ENCODE measurements at regions not wholly inside any gene's neighbourhood (a gene's known extent, or its start where the extent isn't known, plus 50 kb on each side); places are given as distances from the start of the nearest gene placed in this dataset.
"Not testable (repeated sequence)": the region's sequence is repeated elsewhere in the genome, so short reads cannot be mapped to it uniquely, and the experiment has no call there.

DNA sequence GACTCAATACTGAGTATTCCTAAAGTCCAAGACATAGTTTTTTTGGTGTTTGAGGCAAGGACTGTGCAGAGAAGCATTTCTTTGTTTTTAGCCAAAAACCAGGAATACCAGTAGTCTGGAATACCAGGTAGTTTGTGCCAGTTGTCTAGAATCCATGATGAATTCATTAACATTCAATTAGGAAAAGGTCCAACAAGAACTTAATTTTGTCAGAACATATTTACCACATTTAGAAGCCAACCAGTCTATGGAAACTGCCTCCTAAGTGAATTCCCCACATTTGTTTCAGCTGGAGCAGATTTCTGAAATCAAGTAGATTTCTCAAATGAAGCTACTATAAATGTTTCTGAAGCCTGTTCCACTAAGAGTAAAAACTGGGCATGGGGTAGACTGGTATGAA is 1584.8 kb upstream of the ADGRL3 start:
- DNase-seq (ENCODE audit: low spot score), result no peak

DNA sequence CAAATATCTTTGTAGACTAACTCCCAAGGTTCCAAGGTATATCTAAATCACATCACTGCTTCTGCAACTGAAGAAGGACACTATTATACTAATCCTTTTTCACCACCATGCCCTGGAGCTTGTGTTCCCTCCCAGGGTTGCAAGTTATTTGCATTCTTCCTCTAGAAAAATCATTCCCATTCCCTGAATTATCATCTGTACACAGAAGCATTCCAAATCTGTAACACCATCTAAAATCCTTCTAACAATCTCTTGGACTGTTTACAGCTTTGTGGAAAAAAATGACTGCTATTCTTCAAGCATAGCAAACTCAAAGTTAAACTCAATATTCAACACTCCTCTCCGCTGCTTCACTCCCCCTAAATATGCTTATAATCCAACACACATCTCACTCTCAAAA is 1570.8 kb upstream of the ADGRL3 start:
- DNase-seq (ENCODE audit: low spot score), result no peak

DNA sequence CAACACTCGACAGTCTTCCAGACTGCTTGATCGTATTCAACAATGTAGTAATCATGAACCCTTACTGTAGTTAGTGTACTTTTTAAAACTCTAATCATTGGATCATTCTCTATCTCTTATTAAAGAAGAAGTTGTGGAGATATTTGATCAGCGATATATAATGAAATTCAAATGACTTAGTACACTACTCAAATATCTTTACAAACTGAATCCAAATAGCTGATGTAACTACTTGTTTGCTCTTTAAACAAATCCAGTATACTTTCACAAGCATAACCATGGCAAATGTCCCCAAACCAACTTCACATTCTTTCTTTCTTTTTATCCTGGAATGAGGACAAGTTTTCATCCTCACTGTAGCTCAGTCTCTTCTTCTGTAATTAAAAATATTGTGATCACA is 1569.9 kb upstream of the ADGRL3 start:
- DNase-seq (ENCODE audit: low spot score), result no peak

DNA sequence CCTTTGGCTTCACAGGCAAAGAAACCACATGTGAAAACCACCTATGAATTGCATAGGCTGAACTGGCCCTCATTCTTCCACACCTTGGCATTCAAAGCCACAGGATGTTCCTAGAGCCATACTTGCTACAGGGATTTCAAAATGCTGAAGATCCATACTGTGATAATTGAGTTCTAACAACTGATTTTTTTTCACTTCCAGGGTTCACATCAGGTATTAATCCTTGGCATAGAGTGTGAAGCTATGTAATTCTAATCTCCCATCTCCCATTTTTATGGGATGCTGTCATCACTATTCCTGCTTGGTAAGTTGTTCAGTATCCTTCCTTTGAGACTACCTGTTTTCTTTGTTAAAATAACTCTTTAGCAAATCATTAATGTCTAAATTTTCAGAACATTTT is 1569.2 kb upstream of the ADGRL3 start:
- DNase-seq (ENCODE audit: low spot score), result no peak

DNA sequence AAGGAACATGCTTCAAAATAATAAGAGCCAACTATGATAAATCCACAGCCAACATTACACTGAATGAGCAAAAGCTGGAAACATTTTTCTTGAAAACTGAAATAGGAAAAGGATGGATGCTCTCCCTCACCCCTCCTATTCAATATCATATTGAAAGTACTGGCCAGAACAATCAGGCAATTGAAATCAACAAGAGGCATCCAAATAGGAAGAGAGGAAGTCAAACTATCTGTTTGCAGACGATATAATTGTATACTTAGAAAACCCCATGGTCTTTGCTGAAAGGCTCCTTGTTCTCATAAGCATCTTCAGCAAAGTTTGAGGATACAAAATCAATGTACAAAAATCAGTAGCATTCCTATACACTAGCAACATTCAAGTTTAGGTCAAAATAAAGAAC is 1562.5 kb upstream of the ADGRL3 start:
- DNase-seq (ENCODE audit: low spot score), result no peak

DNA sequence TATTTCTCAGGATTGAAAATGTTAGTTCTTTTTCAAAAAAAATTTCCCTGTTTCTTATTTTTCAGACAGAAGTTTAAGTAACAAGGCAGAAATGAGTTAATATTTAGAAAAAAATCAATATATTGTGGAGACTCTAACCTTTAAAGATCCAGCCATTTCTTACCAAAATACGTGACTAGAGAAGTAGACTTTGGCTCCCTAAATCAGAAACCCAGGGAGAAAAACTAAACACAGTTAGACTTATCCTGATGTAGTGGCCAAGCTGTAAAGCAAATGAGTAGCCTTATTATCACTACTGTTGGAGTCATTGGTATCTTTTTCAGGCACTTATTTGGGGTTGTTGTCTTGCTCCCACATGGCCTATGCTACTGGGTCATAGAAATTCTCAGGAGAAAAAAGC is 1556.4 kb upstream of the ADGRL3 start:
- no peak for DNase-seq (ENCODE audit: low spot score)

DNA sequence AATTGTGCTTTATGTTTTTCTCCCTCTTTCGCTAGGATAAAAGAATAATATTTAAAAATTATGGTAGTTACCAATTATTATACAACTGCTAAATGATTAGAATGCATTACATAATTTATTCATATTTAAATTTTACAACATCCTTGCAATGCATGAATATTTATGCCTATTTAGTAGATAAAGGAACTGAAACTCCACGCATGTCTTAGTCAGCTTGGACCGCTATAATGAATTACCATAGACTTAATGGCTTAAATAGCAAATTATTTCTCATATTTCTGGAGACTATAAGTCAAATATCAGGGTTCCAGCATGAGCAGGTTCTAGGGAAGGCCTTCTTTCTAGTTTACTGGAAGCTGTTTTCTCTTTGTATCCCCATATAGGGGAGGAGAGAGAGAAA is 1555.4 kb upstream of the ADGRL3 start:
- DNase-seq (ENCODE audit: low spot score), result no peak

DNA sequence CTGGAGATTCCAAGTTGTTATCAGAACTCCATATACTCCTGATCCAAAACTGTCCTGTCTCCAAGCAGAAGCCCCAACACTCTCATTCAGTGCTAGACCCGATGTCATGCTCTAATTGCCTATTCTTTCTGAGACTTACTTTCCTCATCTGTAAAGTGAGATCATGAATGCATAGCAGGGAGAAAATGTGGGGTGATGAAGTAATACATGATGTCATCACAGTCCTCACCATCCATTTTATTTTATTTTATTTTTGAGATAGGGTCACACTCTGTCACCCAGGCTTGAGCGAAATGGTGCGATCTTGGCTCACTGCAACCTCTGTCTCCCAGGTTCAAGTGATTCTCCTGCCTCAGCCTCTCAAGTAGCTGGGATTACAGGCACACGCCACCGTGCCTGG is 1554.0 kb upstream of the ADGRL3 start:
- DNase-seq (ENCODE audit: low spot score), result no peak

DNA sequence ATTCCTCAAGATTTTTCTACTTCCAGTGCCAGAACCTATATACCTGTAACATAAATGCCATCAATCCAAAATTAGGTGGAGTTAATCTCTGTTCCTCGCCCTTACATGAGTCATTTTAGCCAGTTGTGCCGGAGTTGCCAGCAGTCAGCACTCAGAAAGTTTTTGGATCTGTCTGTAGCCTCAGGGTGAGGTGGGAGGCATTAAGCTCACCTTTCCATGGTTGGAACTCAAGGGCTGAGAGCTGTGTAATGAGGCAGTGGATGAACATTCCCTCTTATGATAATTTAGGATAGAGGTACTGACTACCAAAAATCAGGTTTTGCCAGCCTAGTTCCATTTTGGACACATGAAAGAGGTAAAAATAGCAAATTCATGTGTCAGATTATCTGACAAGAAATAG is 1553.1 kb upstream of the ADGRL3 start:
- DNase-seq (ENCODE audit: low spot score), result no peak

DNA sequence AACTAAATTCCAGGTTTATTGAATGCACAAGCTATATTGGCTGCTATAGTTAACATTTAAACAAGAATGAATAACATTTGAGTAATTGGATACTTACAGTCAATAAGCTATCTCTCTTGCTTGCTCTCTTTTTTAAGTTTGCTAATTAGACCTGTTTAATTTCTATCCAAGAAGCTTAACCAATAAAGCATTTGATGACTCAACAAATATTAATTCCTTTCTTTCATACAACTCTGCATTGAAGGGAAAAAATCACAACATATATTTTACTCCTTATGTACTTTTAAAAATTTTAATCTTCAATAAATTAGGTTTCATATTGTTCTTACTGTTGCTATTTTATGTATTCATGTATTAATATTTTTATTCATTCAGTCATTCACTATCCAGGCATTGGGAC is 1552.6 kb upstream of the ADGRL3 start:
- DNase-seq (ENCODE audit: low spot score), result no peak

DNA sequence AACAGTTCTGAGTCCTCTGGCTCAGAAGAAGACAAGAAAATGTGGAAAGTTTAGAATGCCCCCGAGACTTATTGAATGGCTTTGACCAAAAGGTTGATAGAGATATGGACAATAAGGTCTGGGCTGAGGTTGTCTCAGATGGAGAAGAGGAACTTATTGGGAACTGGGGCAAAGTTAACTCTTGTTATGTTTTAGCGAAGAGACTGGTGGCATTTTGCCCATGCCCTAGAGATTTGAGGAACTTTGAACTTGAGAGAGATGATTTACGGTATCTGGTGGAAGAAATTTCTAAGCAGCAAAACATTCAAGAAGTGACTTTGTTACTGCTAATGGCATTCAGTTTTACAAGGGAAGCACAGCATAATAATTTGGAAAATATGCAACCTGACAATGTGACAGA is 1549.3 kb upstream of the ADGRL3 start:
- DNase-seq (ENCODE audit: low spot score), result peak; percentile 1

DNA sequence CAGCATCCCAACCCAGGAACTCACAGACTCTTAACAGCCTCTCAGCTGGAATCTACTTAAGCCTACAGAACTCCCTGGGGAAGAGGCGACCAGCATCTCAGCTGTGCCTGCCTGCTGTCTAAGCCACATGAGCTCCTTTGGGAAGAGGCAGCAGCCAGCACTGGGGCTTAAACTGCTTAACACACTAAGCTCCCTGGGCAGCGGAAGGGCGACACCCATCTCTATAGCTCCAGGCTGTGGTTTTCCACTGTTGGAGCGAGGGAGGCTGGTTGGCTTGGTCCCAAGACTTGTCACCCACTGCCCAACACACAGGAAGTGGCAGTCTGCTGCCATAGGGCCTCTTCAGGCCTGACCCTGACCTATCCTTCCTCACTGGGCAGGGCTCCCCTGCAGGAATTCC is 1544.1 kb upstream of the ADGRL3 start:
- no peak for DNase-seq (ENCODE audit: low spot score)

DNA sequence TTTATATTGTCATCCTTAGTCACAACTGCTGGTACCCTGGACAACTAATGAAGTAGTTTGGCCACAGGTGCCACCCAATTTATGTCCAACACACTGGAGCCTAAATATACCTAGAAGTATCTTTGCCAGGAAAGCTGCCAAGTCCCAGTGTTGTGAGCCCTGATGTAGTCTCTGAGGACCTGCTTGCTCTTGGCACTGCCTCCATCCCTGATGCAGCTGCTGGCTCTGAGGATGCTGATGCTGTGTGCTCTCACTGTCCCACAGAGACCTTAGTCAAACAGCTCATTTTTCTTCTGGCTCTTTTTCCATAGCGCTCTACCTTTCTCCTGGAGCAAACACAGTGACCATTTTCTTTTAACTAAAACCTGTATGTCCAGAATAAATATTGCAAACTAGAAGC is 1535.4 kb upstream of the ADGRL3 start:
- DNase-seq (ENCODE audit: low spot score), result peak; percentile 19

DNA sequence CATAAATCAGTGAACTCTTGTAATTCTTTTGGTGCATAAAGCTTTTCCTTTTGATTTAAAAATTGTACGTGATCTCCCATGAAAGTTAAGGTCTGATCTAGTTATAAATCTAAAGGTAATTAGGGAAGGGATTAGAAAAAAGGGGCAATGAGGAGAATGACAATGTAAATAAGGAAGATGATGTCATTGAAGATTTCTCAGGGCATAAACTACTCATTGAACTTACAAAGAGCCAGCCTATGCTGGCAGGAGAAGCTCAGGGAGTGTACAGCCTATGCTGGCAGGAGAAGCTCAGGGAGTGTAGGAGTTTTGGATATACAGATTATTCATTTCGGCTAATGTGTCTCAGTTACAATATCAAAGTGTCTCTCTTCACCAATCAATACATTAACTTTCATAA is 1533.5 kb upstream of the ADGRL3 start:
- no peak for DNase-seq (ENCODE audit: low spot score)

DNA sequence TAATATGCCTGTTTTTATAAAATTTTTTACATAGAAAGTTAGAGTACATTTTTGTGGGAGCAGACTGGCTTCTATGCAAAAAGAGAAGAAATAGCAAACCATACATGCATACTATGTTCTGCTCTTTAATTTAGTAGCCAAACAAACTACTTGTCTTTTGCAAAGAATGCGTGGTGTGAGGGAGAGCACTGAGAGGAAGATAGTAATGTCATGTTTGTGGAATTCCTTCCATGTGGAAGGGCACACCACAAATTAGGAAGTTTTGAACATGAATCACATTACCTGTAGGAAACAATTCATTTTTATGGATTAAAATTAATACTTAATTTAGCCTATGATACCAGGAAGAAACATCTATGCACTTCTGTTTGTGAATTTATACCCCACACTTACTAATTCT is 1529.1 kb upstream of the ADGRL3 start:
- DNase-seq (ENCODE audit: low spot score), result no peak

DNA sequence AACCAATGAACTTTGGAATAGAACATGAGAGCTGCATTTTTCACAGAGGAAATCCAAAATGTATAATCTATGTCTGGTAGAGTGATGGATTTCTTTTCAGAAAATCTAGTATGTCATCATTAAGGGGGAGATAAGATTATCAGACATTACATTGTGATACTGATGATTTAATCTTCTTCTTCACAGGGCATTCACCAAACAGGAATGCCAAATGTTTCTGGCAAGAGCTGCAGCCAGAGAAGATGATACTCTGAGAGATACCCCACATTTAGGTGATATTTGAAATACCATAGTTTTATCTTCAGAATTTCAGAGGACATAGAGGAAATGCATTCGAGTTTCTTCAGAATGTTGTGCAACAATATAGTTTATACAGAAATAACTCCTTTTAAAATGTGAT is 1523.7 kb upstream of the ADGRL3 start:
- no peak for DNase-seq (ENCODE audit: low spot score)

DNA sequence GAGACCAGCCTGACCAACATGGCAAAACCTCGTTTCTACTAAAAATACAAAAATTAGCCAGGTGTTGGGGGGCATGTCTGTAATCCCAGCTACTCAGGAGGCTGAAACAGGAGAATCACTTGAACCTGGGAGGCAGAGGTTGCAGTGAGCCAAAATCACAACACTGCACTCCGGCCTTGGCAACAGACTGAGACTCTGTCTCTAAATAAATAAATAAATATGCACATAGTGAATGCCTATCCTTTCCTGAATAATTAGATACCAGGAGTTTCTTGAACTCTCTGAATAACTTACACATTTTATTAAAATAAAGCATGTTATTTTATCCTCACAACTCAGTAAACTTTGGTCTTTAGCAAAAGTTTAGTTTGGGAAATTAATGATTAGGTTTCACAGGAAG is 1523.1 kb upstream of the ADGRL3 start:
- not testable (repeated sequence) for DNase-seq (ENCODE audit: low spot score)

DNA sequence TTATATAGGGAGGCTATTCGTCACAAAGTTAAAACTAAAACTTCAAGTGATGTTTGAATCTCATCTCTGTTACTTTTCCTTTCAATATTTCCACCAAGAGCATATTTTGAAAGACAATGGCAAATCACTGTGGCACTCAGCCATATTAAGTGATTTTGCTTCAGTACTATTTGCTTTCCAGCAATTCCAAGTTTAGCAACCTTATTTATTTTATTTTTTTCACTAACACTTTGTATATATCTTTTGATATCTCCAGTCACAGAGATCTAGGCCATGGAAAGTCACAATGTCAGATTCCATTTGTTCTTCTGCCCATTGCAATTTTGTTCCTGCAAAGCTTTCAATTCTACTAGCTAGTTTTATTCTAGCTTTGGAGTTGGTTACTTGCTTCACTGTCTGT is 1514.5 kb upstream of the ADGRL3 start:
- DNase-seq (ENCODE audit: low spot score), result no peak

DNA sequence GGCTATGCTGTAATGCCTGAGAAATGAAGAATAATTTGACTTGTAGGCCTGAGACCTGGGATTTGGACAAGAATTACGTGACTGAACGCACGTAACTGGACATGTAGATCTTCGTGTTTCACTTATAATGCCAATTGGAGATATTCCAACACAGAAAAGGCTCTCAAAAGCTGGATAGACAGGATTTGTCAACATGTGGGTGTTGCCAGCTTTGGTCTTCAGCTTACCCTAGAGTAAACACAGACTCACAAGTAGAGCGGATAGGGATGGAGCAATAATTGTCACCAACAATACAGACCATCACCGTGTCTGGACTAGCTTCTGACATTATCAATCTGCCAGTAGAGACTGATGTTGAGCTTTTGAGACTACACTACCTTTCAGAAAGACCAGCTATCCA is 1511.0 kb upstream of the ADGRL3 start:
- no peak for DNase-seq (ENCODE audit: low spot score)

DNA sequence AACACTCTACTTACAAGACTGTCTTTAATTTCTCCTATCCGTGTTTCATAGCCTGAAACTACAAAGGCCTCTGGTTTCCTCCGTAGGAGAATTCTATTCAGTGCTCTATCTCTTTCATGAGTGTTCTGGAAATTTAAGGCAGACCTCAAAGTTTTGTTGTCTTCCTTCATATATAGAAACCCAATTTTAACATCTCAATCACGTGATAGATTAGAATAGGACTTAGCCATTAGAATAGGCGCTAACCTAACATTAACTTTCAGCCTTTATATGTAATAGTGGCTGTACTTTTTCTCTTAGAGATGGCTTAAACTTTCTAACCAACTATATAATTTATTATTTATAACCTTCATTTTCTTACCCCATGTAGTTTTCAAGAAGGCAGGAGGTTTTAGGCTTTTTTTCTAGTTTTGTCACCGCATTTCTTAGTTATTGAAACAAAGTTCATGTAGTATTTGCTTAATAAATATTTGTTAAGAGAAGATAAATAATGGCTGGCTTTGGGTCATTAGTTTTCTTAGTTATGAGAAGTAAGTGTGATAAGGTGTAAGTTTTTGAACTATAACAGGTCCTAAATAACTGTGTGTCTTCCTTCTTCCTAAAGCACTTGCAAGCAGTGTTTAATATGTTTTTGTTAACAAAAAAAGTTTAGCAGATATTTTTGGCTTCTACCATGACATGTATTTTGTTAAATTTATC is 1504.6 kb upstream of the ADGRL3 start:
- DNase-seq (ENCODE audit: low spot score), result no peak

DNA sequence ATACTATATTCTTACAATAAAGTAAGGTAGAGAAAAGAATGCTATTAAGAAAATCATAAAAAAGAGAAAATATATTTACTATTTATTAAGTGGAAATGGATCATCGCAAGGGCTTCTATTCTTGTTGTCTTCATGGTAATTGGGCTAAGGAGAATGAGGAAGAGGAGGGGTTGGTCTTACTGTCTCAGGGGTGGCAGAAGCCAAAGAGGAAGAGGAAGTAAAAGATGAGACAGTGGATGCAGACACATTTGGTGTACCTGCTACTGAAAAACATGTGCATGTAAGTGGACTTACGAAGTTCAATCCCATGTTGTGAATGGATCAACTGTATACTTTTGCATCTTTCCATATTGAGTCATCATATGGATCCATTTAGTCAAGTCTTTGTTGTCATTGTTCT is 1502.1 kb upstream of the ADGRL3 start:
- no peak for DNase-seq (ENCODE audit: low spot score)

DNA sequence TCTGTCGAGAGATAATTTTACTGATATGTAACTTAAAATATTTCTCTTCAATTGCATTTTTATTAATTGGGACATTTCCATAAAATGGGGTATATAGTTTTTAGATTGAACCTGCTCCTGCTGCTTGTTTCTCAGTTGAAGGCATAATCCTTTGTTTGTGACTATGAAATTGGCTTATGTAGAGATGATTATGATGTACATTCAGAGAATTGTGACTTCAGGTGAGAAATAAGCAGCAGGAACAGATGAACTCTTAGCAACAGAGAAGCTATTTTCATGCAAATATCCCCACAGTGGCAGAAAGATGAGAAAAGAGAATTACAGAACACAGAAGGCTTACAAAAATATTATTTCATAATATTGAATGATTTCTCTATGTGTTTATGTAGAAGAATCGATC is 1499.5 kb upstream of the ADGRL3 start:
- DNase-seq (ENCODE audit: low spot score), result no peak

DNA sequence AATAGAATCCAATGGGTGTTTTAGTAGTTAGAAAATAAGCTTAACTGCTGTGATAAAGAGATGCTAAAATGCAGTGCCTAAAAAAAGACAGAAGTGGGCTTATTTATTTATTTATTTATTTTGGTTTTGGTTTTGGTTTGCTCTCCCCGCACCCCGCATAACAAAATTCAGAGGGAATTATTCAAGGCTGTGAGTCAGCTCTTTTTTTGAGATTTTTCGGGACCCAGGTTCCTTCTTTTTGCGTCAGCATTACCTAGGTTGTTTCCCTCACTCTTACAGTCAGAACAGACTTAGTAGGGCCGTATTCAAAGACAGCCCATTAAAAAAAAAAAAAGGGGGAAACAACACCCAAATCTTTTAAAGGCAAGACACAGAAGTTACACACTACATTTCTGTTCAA is 1495.5 kb upstream of the ADGRL3 start:
- no peak for DNase-seq (ENCODE audit: low spot score)

DNA sequence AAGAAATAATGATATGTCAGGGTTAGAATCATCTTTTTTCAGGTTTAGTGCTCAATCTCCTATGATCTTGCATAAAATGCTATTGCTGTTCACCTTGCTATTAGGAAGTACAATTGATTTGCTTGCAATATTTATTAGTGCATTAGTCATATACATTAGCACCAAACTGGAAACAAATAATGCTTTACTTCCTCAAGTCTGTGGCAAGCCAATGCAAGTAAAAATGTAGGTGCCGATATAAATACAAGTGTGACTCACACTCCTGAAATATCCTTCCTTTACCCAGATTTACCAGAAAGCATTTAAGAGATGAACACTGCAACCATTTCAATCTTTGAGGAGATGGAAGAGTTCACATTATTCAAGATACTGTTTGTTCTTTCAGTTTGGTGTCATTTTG is 1487.7 kb upstream of the ADGRL3 start:
- no peak for DNase-seq (ENCODE audit: low spot score)

DNA sequence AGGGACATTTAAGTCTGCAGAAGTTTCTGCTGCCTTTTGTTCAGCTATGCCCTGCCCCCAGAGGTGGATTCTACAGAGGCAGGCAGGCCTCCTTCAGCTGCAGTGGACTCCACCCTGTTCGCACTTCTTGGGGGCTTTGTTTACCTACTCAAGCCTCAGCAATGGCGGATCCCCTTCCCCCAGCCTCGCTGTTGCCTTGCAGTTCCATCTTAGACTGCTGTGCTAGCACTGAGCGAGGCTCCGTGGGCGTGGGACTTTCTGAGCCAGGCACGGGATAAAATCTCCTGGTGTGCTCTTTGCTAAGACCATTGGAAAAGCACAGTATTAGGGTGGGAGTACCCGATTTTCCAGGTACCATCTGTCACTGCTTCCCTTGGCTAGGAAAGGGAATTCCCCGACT is 1475.8 kb upstream of the ADGRL3 start:
- DNase-seq (ENCODE audit: low spot score), result not testable (repeated sequence)
